Neural progenitor cell (in vitro differentiated cells): ENCODE measurements at regions not wholly inside any gene's neighbourhood (a gene's known extent, or its start where the extent isn't known, plus 50 kb on each side); places are given as distances from the start of the nearest gene placed in this dataset.
A peak's percentile ranks its signal among the peaks of the same experiment; 100 is the strongest.

Experiments
- DNase-seq: peaks from one replicate; pipeline ENCODE4 v3.0.0-alpha.2; 2016; ENCODE audit warnings: low spot score
- H2AFZ ChIP-seq: fragments of 200-600 bp; sonication (generic); replicated peaks from 2 replicates; pipeline ENCODE4 v1.6.1; 2016; ENCODE audit warnings: antibody characterized with exemption
- H3F3A ChIP-seq: fragments of 200-600 bp; sonication (generic); 2 replicates; pipeline ENCODE4 v1.6.1; 2016; ENCODE audit warnings: antibody characterized with exemption, low read depth
- H3K27ac ChIP-seq: fragments of 200-600 bp; sonication (generic); 2 replicates; pipeline ENCODE4 v1.5.1; 2016; ENCODE audit warnings: mild to moderate bottlenecking
- H3K27me3 ChIP-seq: fragments of 200-600 bp; sonication (generic); 2 replicates; pipeline ENCODE4 v1.6.1; 2016; ENCODE audit warnings: mild to moderate bottlenecking, moderate library complexity
- H3K36me3 ChIP-seq: fragments of 200-600 bp; sonication (generic); 2 replicates; pipeline ENCODE4 v1.5.1; 2016
- H3K4me1 ChIP-seq: fragments of 200-600 bp; sonication (generic); 2 replicates; pipeline ENCODE4 v1.6.1; 2016; ENCODE audit warnings: mixed run types
- H3K4me2 ChIP-seq: fragments of 200-600 bp; sonication (generic); 2 replicates; pipeline ENCODE4 v1.6.1; 2016
- H3K4me3 ChIP-seq: fragments of 200-600 bp; sonication (generic); 2 replicates; pipeline ENCODE4 v1.5.1; 2016
- H3K79me2 ChIP-seq: fragments of 200-600 bp; sonication (generic); 2 replicates; pipeline ENCODE4 v1.6.1; 2016; ENCODE audit warnings: low read depth
- H3K9ac ChIP-seq: fragments of 200-600 bp; sonication (generic); 2 replicates; pipeline ENCODE4 v1.6.1; 2016
- H3K9me3 ChIP-seq: fragments of 200-600 bp; sonication (generic); 2 replicates; pipeline ENCODE4 v1.5.1; 2016; ENCODE audit warnings: low read depth
- H4K20me1 ChIP-seq: fragments of 200-600 bp; sonication (generic); 2 replicates; pipeline ENCODE4 v1.6.1; 2016; ENCODE audit warnings: low read depth
- H3K27ac Mint-ChIP-seq: 3 replicates; pipeline ENCODE4 v1.8.0; 2021; ENCODE audit warnings: mixed read lengths
- H3K27me3 Mint-ChIP-seq: 2 replicates; pipeline ENCODE4 v1.8.0; 2022; ENCODE audit warnings: low read depth, mild to moderate bottlenecking, inconsistent platforms, moderate library complexity, mixed read lengths; ENCODE audit not compliant: insufficient read depth
- H3K36me3 Mint-ChIP-seq: 3 replicates; pipeline ENCODE4 v1.8.0; 2021; ENCODE audit warnings: mixed read lengths
- H3K4me1 Mint-ChIP-seq: 3 replicates; pipeline ENCODE4 v1.8.0; 2021; ENCODE audit warnings: mixed read lengths
- H3K4me3 Mint-ChIP-seq: 3 replicates; pipeline ENCODE4 v1.8.0; 2021; ENCODE audit warnings: mild to moderate bottlenecking, moderate library complexity, mixed read lengths
- H3K9me3 Mint-ChIP-seq: 3 replicates; pipeline ENCODE4 v1.8.0; 2020; ENCODE audit warnings: mixed read lengths
- EZH2 ChIP-seq: fragments of 200-600 bp; sonication (generic); IDR thresholded peaks from 2 replicates; pipeline ENCODE4 v1.6.1; 2017; ENCODE audit warnings: antibody characterized with exemption, mild to moderate bottlenecking, moderate library complexity
- EZH2phosphoT487 ChIP-seq: fragments of 200-600 bp; sonication (generic); IDR thresholded peaks from 2 replicates; pipeline ENCODE4 v1.6.1; 2017; ENCODE audit warnings: antibody characterized with exemption
- TF ChIP-seq, protein P1 (sequence below): fragments of 200-600 bp; sonication (generic); IDR thresholded peaks from 2 replicates; pipeline ENCODE4 v1.5.1; 2017; ENCODE audit warnings: antibody characterized with exemption, mild to moderate bottlenecking

- Histone ChIP-seq H3K36me3 (no peaks in the 10 kb centered on the region), H4K20me1 (no peaks in the 10 kb centered on the region), H3K27ac (no peak overlapping the region), H3F3A (no peaks in the 10 kb centered on the region), H3K79me2 (no peaks in the 10 kb centered on the region), H3K4me2 (no peak overlapping the region), H2AFZ (no peak overlapping the region), H3K9me3 (no peaks in the 10 kb centered on the region), H3K4me3 (no peak overlapping the region), H3K27me3 (no peaks in the 10 kb centered on the region), H3K9ac (no peak overlapping the region), H3K4me1 (peaks cover 14% of the 10 kb centered on the region)
- TF ChIP-seq EZH2 (no peak), EZH2phosphoT487 (no peak)
- TF ChIP-seq, protein P1, sequence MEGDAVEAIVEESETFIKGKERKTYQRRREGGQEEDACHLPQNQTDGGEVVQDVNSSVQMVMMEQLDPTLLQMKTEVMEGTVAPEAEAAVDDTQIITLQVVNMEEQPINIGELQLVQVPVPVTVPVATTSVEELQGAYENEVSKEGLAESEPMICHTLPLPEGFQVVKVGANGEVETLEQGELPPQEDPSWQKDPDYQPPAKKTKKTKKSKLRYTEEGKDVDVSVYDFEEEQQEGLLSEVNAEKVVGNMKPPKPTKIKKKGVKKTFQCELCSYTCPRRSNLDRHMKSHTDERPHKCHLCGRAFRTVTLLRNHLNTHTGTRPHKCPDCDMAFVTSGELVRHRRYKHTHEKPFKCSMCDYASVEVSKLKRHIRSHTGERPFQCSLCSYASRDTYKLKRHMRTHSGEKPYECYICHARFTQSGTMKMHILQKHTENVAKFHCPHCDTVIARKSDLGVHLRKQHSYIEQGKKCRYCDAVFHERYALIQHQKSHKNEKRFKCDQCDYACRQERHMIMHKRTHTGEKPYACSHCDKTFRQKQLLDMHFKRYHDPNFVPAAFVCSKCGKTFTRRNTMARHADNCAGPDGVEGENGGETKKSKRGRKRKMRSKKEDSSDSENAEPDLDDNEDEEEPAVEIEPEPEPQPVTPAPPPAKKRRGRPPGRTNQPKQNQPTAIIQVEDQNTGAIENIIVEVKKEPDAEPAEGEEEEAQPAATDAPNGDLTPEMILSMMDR = no peak
- no peak for DNase-seq
- Mint-ChIP-seq H3K4me3 (no peak overlapping the region), H3K36me3 (no peaks in the 10 kb centered on the region), H3K27me3 (peaks cover 5% of the 10 kb centered on the region), H3K4me1 (peaks cover 18% of the 10 kb centered on the region), H3K9me3 (no peaks in the 10 kb centered on the region), H3K27ac (peak overlapping the region; percentile 6)
These were observed 66.3 kb upstream of the NCOR2 start for GRCh38 chr12:124633365-124634362.

GRCh38 chr12:124632519-124632984 lies 65.1 kb upstream of the NCOR2 start:
- Histone ChIP-seq H3F3A (no peaks in the 10 kb centered on the region), H3K27me3 (no peaks in the 10 kb centered on the region), H3K36me3 (no peaks in the 10 kb centered on the region), H3K4me2 (no peak overlapping the region), H3K4me3 (no peak overlapping the region), H3K27ac (no peak overlapping the region), H3K9ac (no peak overlapping the region), H3K9me3 (no peaks in the 10 kb centered on the region), H3K4me1 (peaks cover 14% of the 10 kb centered on the region), H2AFZ (peak overlapping the region; percentile 99), H4K20me1 (no peaks in the 10 kb centered on the region), H3K79me2 (no peaks in the 10 kb centered on the region)
- no peak for TF ChIP-seq EZH2
- no peak for TF ChIP-seq EZH2phosphoT487
- TF ChIP-seq, protein P1 = no peak
- Mint-ChIP-seq H3K27me3 (peaks cover 8% of the 10 kb centered on the region), H3K36me3 (no peaks in the 10 kb centered on the region), H3K27ac (no peak overlapping the region), H3K4me1 (peaks cover 18% of the 10 kb centered on the region), H3K9me3 (no peaks in the 10 kb centered on the region), H3K4me3 (no peak overlapping the region)
- peak; percentile 50 for DNase-seq

DNA sequence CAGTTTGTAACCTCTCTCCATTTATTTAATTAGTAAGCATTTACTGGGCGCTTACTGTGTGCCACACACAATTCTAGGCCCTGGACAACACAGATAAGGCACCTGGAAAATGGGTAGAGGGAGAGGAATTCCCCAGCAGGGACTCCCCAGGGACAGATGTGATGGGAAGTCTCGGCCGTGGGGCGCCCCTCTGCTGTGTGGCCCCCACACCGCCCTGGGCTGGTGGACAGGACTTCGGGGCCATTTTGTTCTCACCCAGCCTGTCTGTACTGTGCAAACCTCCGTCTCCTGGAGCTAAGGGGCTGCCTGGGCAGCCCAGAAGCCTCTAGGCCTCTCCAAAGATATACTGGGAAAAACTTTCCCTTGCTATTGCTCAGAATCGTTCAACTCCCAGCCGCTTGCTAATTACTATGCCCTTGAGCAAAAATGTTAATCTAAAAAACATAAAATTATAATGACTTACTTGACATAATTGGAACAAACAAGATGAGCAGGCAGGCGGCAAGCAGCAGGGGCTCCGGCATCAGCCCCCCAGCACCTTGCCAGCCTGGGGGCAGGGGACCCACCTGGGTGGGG lies 64.4 kb upstream of the NCOR2 start:
- H3K36me3 Mint-ChIP-seq = no peaks in the 10 kb centered on the region
- no peak overlapping the region for H3K4me3 ChIP-seq
- no peaks in the 10 kb centered on the region for H3K9me3 Mint-ChIP-seq
- H3K27ac Mint-ChIP-seq = no peak overlapping the region
- H3F3A ChIP-seq = no peaks in the 10 kb centered on the region
- no peaks in the 10 kb centered on the region for H3K79me2 ChIP-seq
- peaks cover 21% of the 10 kb centered on the region for H3K4me1 Mint-ChIP-seq
- no peak overlapping the region for H3K4me2 ChIP-seq
- no peaks in the 10 kb centered on the region for H4K20me1 ChIP-seq
- H3K4me1 ChIP-seq = peaks cover 14% of the 10 kb centered on the region
- H3K9ac ChIP-seq = no peak overlapping the region
- H3K27me3 Mint-ChIP-seq = peaks cover 10% of the 10 kb centered on the region
- H3K27me3 ChIP-seq = no peaks in the 10 kb centered on the region
- DNase-seq = no peak
- no peaks in the 10 kb centered on the region for H3K9me3 ChIP-seq
- no peak overlapping the region for H3K27ac ChIP-seq
- TF ChIP-seq EZH2phosphoT487 (no peak), EZH2 (no peak)
- TF ChIP-seq, protein P1 = no peak
- no peak overlapping the region for H2AFZ ChIP-seq
- H3K4me3 Mint-ChIP-seq = no peak overlapping the region
- no peaks in the 10 kb centered on the region for H3K36me3 ChIP-seq
